ENCODE measurements at regions not wholly inside any gene's neighbourhood (a gene's known extent, or its start where the extent isn't known, plus 50 kb on each side); places are given as distances from the start of the nearest gene placed in this dataset.

DNA sequence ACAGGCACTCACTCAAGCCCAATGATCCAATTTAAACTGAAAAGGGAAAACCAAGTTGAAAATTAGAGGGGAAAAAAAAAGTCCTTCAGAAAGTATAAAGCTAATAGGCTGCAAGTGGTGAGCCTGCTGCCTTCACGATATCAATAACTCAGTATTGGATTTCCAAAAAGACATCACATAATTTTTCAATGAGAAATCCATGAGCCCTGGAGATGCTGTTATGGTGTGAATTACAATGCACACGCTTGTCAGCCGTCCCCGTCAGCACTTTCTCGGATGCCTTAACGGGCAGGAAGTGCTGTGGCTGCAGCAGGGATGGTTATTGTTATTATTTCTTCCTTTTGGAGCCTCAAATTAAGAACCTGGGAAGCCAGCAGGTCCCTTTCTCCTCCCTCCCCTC is 138.5 kb downstream of the DHX35 start:
- TF ChIP-seq, protein P1, sequence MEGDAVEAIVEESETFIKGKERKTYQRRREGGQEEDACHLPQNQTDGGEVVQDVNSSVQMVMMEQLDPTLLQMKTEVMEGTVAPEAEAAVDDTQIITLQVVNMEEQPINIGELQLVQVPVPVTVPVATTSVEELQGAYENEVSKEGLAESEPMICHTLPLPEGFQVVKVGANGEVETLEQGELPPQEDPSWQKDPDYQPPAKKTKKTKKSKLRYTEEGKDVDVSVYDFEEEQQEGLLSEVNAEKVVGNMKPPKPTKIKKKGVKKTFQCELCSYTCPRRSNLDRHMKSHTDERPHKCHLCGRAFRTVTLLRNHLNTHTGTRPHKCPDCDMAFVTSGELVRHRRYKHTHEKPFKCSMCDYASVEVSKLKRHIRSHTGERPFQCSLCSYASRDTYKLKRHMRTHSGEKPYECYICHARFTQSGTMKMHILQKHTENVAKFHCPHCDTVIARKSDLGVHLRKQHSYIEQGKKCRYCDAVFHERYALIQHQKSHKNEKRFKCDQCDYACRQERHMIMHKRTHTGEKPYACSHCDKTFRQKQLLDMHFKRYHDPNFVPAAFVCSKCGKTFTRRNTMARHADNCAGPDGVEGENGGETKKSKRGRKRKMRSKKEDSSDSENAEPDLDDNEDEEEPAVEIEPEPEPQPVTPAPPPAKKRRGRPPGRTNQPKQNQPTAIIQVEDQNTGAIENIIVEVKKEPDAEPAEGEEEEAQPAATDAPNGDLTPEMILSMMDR (IDR thresholded peaks at IDR 0.05; ENCODE audit: low read depth, low read length, poor library complexity, severe bottlenecking) = no peak
- no peak for TF ChIP-seq EZH2phosphoT487 (IDR thresholded peaks at IDR 0.05; ENCODE audit: borderline replicate concordance, low read length)

All from DOHH2 (cell line).